ENCODE measurements at regions not wholly inside any gene's neighbourhood (a gene's known extent, or its start where the extent isn't known, plus 50 kb on each side); places are given as distances from the start of the nearest gene placed in this dataset.

DNA sequence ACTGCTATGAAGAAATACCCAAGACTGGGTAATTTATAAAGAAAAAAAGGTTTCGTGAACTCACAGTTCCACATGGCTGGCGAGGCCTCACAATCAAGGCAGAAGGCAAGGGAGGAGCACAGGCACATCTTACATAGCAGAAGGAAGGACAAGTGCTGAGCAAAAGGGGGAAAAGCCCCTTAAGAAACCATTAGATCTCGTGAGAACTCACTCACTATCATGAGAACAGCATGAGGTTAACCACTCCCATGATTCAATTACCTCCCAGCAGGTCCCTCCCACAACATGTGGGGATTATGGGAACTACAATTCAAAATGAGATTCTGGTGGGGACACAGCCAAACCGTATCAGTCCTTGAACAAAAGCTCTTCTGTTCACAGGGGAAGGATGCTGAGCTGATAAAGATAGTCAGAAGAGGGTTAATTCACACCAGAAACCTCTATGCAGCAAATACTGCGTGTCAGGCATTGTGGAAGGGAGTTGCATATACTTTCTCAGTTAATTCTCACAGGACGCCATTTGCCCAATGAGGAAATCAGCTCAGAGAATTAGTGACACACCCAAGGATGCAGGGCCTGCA lies 246.2 kb downstream of the FOXO1 start:
- TF ChIP-seq, protein P1, sequence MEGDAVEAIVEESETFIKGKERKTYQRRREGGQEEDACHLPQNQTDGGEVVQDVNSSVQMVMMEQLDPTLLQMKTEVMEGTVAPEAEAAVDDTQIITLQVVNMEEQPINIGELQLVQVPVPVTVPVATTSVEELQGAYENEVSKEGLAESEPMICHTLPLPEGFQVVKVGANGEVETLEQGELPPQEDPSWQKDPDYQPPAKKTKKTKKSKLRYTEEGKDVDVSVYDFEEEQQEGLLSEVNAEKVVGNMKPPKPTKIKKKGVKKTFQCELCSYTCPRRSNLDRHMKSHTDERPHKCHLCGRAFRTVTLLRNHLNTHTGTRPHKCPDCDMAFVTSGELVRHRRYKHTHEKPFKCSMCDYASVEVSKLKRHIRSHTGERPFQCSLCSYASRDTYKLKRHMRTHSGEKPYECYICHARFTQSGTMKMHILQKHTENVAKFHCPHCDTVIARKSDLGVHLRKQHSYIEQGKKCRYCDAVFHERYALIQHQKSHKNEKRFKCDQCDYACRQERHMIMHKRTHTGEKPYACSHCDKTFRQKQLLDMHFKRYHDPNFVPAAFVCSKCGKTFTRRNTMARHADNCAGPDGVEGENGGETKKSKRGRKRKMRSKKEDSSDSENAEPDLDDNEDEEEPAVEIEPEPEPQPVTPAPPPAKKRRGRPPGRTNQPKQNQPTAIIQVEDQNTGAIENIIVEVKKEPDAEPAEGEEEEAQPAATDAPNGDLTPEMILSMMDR (IDR thresholded peaks at IDR 0.05; ENCODE audit: insufficient read depth, low read depth, low read length) = no peak
- no peak for TF ChIP-seq EZH2 (IDR thresholded peaks at IDR 0.05; ENCODE audit: insufficient read depth, low read length)

Data from astrocyte (in vitro differentiated cells and primary cell).